ENCODE measurements at regions not wholly inside any gene's neighbourhood (a gene's known extent, or its start where the extent isn't known, plus 50 kb on each side); places are given as distances from the start of the nearest gene placed in this dataset.

DNA sequence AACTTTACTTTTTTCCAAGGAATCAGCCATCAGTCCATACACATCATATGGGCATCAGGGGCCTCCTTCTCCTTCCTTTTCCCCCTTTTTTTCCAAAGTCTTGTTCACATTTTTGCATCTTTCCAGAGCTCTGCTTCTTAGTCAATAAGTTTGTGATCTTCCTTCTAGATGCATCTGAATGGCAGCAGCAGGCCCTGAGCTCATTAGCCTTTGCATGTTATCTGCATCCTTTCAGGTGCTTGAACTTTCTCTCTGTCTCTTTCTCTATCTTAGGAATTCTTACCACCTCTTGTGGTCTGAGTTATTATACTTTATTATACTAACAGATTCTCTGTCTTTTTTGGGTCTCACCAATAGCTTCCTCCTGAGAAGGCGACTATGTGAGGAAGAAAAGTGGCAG is 312.4 kb upstream of the FANCL start:
- Histone ChIP-seq H3K36me3 (ENCODE audit: control insufficient read depth, insufficient read depth, low read length) (no peaks in the 10 kb centered on the region), H3K27me3 (ENCODE audit: control insufficient read depth, insufficient read depth, low read length, poor library complexity, severe bottlenecking) (no peaks in the 10 kb centered on the region), H3K27ac (ENCODE audit: low read depth, low read length) (no peak overlapping the region), H3K4me3 (ENCODE audit: low read length) (no peak overlapping the region), H3K4me1 (ENCODE audit: control insufficient read depth, insufficient read depth, low read length) (peaks cover 14% of the 10 kb centered on the region), H3K9ac (ENCODE audit: extremely low read depth, low read length, poor library complexity, severe bottlenecking) (no peak overlapping the region), H3K9me3 (ENCODE audit: control insufficient read depth, low read length) (no peaks in the 10 kb centered on the region)
- no peak for DNase-seq
- no peak overlapping the region for H3K27ac Mint-ChIP-seq
- no peak for TF ChIP-seq CTCF (conservative IDR thresholded peaks at IDR 0.05)
- H3K36me3 Mint-ChIP-seq (ENCODE audit: low read depth), result no peaks in the 10 kb centered on the region
- peaks cover 23% of the 10 kb centered on the region for H3K4me1 Mint-ChIP-seq
- H3K27me3 Mint-ChIP-seq (ENCODE audit: insufficient read depth), result no peaks in the 10 kb centered on the region
- no peak overlapping the region for H3K4me3 Mint-ChIP-seq
- 100% methylated on average over 1 of the region's 1 CpG; no CpG with 5 or more reads in 1 of the 2 experiments for WGBS, 2 experiments (ENCODE audit: insufficient coverage in 1 of 2, insufficient read length in 1 of 2)
- no peaks in the 10 kb centered on the region for H3K9me3 Mint-ChIP-seq

- H3K9me3 Mint-ChIP-seq, result no peaks in the 10 kb centered on the region
- H3K9me3 ChIP-seq (ENCODE audit: control insufficient read depth, low read length), result no peaks in the 10 kb centered on the region
- H3K27ac Mint-ChIP-seq, result no peak overlapping the region
- H3K4me3 ChIP-seq (ENCODE audit: low read length), result no peak overlapping the region
- H3K9ac ChIP-seq (ENCODE audit: extremely low read depth, low read length, poor library complexity, severe bottlenecking), result no peak overlapping the region
- H3K36me3 ChIP-seq (ENCODE audit: control insufficient read depth, insufficient read depth, low read length), result no peaks in the 10 kb centered on the region
- DNase-seq, result no peak
- H3K27me3 Mint-ChIP-seq (ENCODE audit: insufficient read depth), result no peaks in the 10 kb centered on the region
- WGBS, 2 experiments (ENCODE audit: insufficient coverage in 1 of 2, insufficient read length in 1 of 2), result 94% methylated on average over 3 of the region's 3 CpGs
- no peak overlapping the region for H3K4me3 Mint-ChIP-seq
- no peaks in the 10 kb centered on the region for H3K27me3 ChIP-seq (ENCODE audit: control insufficient read depth, insufficient read depth, low read length, poor library complexity, severe bottlenecking)
- no peak overlapping the region for H3K27ac ChIP-seq (ENCODE audit: low read depth, low read length)
- H3K4me1 ChIP-seq (ENCODE audit: control insufficient read depth, insufficient read depth, low read length), result peaks cover 7% of the 10 kb centered on the region
- H3K36me3 Mint-ChIP-seq (ENCODE audit: low read depth), result no peaks in the 10 kb centered on the region
- TF ChIP-seq CTCF (conservative IDR thresholded peaks at IDR 0.05), result no peak
- peaks cover 10% of the 10 kb centered on the region for H3K4me1 Mint-ChIP-seq
Observed at GRCh38 chr2:58545300-58546280, 304.5 kb upstream of the FANCL start.

DNA sequence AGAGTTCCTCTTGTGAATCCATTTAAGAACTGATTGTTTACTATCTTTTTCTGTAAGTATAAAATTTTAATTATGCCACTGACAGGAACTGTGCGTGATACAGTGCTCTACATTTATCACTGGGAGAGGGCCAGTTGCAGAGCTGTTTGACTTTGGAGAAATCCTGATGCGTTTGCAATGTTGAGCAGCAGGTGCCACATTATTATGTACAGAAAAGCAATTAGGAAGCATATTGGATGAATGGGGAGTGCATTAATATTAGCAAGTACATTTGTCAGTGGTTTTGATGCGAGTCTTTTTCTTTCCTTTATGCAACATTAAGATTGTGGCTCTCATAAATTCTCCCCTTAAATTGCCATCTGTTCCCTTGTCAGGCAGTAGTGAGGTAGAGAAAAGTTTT is 302.3 kb upstream of the FANCL start:
- H3K9me3 ChIP-seq (ENCODE audit: control insufficient read depth, low read length), result no peaks in the 10 kb centered on the region
- no peak overlapping the region for H3K4me3 ChIP-seq (ENCODE audit: low read length)
- Mint-ChIP-seq H3K9me3 (no peaks in the 10 kb centered on the region), H3K4me3 (no peak overlapping the region), H3K27me3 (ENCODE audit: insufficient read depth) (no peaks in the 10 kb centered on the region), H3K4me1 (peaks cover 24% of the 10 kb centered on the region), H3K36me3 (ENCODE audit: low read depth) (no peaks in the 10 kb centered on the region), H3K27ac (no peak overlapping the region)
- no peak overlapping the region for H3K27ac ChIP-seq (ENCODE audit: low read depth, low read length)
- no peaks in the 10 kb centered on the region for H3K36me3 ChIP-seq (ENCODE audit: control insufficient read depth, insufficient read depth, low read length)
- no peaks in the 10 kb centered on the region for H3K27me3 ChIP-seq (ENCODE audit: control insufficient read depth, insufficient read depth, low read length, poor library complexity, severe bottlenecking)
- peaks cover 18% of the 10 kb centered on the region for H3K4me1 ChIP-seq (ENCODE audit: control insufficient read depth, insufficient read depth, low read length)
- 64 to 74% methylated on average over 3 of the region's 3 CpGs for WGBS, 2 experiments (ENCODE audit: insufficient coverage in 1 of 2, insufficient read length in 1 of 2)
- no peak for TF ChIP-seq CTCF (conservative IDR thresholded peaks at IDR 0.05)
- no peak for DNase-seq
- no peak overlapping the region for H3K9ac ChIP-seq (ENCODE audit: extremely low read depth, low read length, poor library complexity, severe bottlenecking)

All from endodermal cell (in vitro differentiated cells).